ENCODE measurements at regions not wholly inside any gene's neighbourhood (a gene's known extent, or its start where the extent isn't known, plus 50 kb on each side); places are given as distances from the start of the nearest gene placed in this dataset.
A peak's percentile ranks its signal among the peaks of the same experiment; 100 is the strongest.

GRCh38 chr7:106717955-106718871 is 57.3 kb upstream of the CCDC71L start:
- TF ChIP-seq RAD21 (IDR thresholded peaks at IDR 0.05; ENCODE audit: low read depth): no peak
- no peak for TF ChIP-seq YY1 (IDR thresholded peaks at IDR 0.05; ENCODE audit: low read depth)
- TF ChIP-seq, protein P1, sequence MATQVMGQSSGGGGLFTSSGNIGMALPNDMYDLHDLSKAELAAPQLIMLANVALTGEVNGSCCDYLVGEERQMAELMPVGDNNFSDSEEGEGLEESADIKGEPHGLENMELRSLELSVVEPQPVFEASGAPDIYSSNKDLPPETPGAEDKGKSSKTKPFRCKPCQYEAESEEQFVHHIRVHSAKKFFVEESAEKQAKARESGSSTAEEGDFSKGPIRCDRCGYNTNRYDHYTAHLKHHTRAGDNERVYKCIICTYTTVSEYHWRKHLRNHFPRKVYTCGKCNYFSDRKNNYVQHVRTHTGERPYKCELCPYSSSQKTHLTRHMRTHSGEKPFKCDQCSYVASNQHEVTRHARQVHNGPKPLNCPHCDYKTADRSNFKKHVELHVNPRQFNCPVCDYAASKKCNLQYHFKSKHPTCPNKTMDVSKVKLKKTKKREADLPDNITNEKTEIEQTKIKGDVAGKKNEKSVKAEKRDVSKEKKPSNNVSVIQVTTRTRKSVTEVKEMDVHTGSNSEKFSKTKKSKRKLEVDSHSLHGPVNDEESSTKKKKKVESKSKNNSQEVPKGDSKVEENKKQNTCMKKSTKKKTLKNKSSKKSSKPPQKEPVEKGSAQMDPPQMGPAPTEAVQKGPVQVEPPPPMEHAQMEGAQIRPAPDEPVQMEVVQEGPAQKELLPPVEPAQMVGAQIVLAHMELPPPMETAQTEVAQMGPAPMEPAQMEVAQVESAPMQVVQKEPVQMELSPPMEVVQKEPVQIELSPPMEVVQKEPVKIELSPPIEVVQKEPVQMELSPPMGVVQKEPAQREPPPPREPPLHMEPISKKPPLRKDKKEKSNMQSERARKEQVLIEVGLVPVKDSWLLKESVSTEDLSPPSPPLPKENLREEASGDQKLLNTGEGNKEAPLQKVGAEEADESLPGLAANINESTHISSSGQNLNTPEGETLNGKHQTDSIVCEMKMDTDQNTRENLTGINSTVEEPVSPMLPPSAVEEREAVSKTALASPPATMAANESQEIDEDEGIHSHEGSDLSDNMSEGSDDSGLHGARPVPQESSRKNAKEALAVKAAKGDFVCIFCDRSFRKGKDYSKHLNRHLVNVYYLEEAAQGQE (IDR thresholded peaks at IDR 0.05; ENCODE audit: low read depth): no peak
- TF ChIP-seq ZBTB7A (IDR thresholded peaks at IDR 0.05; ENCODE audit: low read depth): no peak
- TF ChIP-seq EP300 (IDR thresholded peaks at IDR 0.05; ENCODE audit: borderline replicate concordance): 0 out of 2 replicates have a peak, but pooled peaks have one; percentile 28
- no peak for TF ChIP-seq USF1 (IDR thresholded peaks at IDR 0.05)
- TF ChIP-seq TCF12 (IDR thresholded peaks at IDR 0.05; ENCODE audit: low read depth): no peak

All from Ishikawa (cell line).